Anterior cingulate cortex (tissue), 58 donors: ENCODE measurements at regions not wholly inside any gene's neighbourhood (a gene's known extent, or its start where the extent isn't known, plus 50 kb on each side); places are given as distances from the start of the nearest gene placed in this dataset.
"Not testable (repeated sequence)": the region's sequence is repeated elsewhere in the genome, so short reads cannot be mapped to it uniquely, and the experiment has no call there.

Experiments
- DNase-seq, 58 donors: peaks; one replicate each; lab custom pipeline; 2025; lab: John Stamatoyannopoulos, UW

GRCh38 chr1:149841597-149842238 lies 57.6 kb upstream of the BOLA1 start:
- not testable (repeated sequence) for DNase-seq

- DNase-seq, result not testable (repeated sequence)
These were observed 56.8 kb upstream of the BOLA1 start for GRCh38 chr1:149842458-149843064.

GRCh38 chr1:149843431-149844041 lies 55.8 kb upstream of the BOLA1 start:
- DNase-seq, result peak in 1 of 58 donors; percentile 3

- no peak for DNase-seq
These were observed 55.3 kb upstream of the BOLA1 start for GRCh38 chr1:149844101-149844500.

GRCh38 chr1:149844650-149845255 lies 54.6 kb upstream of the BOLA1 start:
- DNase-seq, result no peak

GRCh38 chr1:149845416-149845815 lies 54.0 kb upstream of the BOLA1 start:
- no peak for DNase-seq

GRCh38 chr1:149846042-149846441 lies 53.3 kb upstream of the BOLA1 start:
- no peak for DNase-seq

- no peak for DNase-seq
These were observed 52.5 kb upstream of the BOLA1 start for GRCh38 chr1:149846593-149847466.

- no peak for DNase-seq
These were observed 50.8 kb upstream of the BOLA1 start for GRCh38 chr1:149848340-149849110.

GRCh38 chr1:149849111-149849946 lies 50.0 kb upstream of the BOLA1 start:
- DNase-seq, result no peak
